DOHH2 (cell line): ENCODE measurements at regions not wholly inside any gene's neighbourhood (a gene's known extent, or its start where the extent isn't known, plus 50 kb on each side); places are given as distances from the start of the nearest gene placed in this dataset.

ENCODE experiments used
- H3F3A ChIP-seq: fragments of 200-600 bp; sonication (generic), shearing (Covaris generic); 2 replicates; pipeline ENCODE4 v1.6.0; 2016; ENCODE audit warnings: antibody characterized with exemption, mild to moderate bottlenecking; ENCODE audit not compliant: control insufficient read depth, insufficient read depth
- H3K27ac ChIP-seq: fragments of 200-600 bp; sonication (generic); 2 replicates; pipeline ENCODE4 v1.5.1; 2014; ENCODE audit warnings: low read depth, mild to moderate bottlenecking, low read length, moderate library complexity
- H3K27me3 ChIP-seq: fragments of 200-600 bp; sonication (generic); 2 replicates; pipeline ENCODE4 v1.6.1; 2014; ENCODE audit warnings: mild to moderate bottlenecking, low read length, mixed read lengths; ENCODE audit not compliant: control insufficient read depth
- H3K36me3 ChIP-seq: fragments of 200-600 bp; sonication (generic); 2 replicates; pipeline ENCODE4 v1.6.1; 2014; ENCODE audit warnings: mild to moderate bottlenecking, low read length, moderate library complexity, mixed read lengths; ENCODE audit not compliant: control insufficient read depth
- H3K4me1 ChIP-seq: fragments of 200-600 bp; sonication (generic); 2 replicates; pipeline ENCODE4 v1.6.1; 2014; ENCODE audit warnings: mild to moderate bottlenecking, low read length, mixed read lengths; ENCODE audit not compliant: control insufficient read depth
- H3K4me2 ChIP-seq: fragments of 200-600 bp; sonication (generic); 2 replicates; pipeline ENCODE4 v1.6.0; 2014; ENCODE audit warnings: mild to moderate bottlenecking, low read length, moderate library complexity
- H3K4me3 ChIP-seq: fragments of 200-600 bp; sonication (generic); 2 replicates; pipeline ENCODE4 v1.5.1; 2014; ENCODE audit warnings: mild to moderate bottlenecking, low read length, mixed read lengths
- H3K79me2 ChIP-seq: fragments of 200-600 bp; sonication (generic); 2 replicates; pipeline ENCODE4 v1.6.1; 2014; ENCODE audit warnings: mild to moderate bottlenecking, low read length, mixed read lengths; ENCODE audit not compliant: control insufficient read depth
- H3K9me2 ChIP-seq: fragments of 200-600 bp; sonication (generic); replicated peaks from 2 replicates; pipeline ENCODE4 v1.6.1; 2014; ENCODE audit warnings: mild to moderate bottlenecking, low read length, mixed read lengths; ENCODE audit not compliant: control insufficient read depth
- H3K9me3 ChIP-seq: fragments of 200-600 bp; sonication (generic); 2 replicates; pipeline ENCODE4 v1.6.1; 2014; ENCODE audit warnings: antibody characterized with exemption, low read length, mixed read lengths; ENCODE audit not compliant: control insufficient read depth, insufficient read depth
- H4K20me1 ChIP-seq: fragments of 200-600 bp; sonication (generic); 2 replicates; pipeline ENCODE4 v1.6.0; 2014; ENCODE audit warnings: low read depth, mild to moderate bottlenecking, antibody characterized with exemption, low read length, moderate library complexity; ENCODE audit not compliant: control insufficient read depth, insufficient read depth
- EZH2phosphoT487 ChIP-seq: fragments of 200-600 bp; sonication (generic); IDR thresholded peaks from 2 replicates; pipeline ENCODE4 v1.6.1; 2017; ENCODE audit warnings: borderline replicate concordance, mild to moderate bottlenecking, antibody characterized with exemption, low read length, moderate library complexity, mixed read lengths
- TF ChIP-seq, protein P1 (sequence below): fragments of 200-600 bp; sonication (generic); IDR thresholded peaks from one replicate; pipeline ENCODE4 v1.5.1; 2014; ENCODE audit warnings: antibody characterized with exemption, mild to moderate bottlenecking, low read depth, low read length; ENCODE audit not compliant: poor library complexity, severe bottlenecking

DNA sequence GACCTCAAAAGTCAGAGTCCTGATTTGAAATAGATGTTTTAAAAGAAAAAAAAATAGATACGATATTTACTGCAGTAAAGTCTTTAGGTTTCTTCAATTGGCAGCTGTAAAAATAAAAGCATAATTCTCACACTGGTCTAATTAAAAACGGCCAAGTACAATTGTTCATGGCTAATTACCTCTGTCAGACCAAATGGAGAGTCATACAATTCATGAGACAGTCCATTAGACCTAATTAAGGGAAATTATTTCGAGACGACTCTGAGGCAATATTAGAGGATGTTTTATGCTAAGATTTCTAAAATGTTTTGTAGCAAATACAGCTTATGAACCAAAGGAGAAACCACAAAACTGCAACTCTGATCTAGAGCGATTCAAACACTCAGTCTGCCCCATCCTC, 131.3 kb downstream of the PHLDA1 start:
- Histone ChIP-seq H3F3A (no peaks in the 10 kb centered on the region), H3K4me1 (no peaks in the 10 kb centered on the region), H3K36me3 (no peaks in the 10 kb centered on the region), H3K27ac (no peak overlapping the region), H3K79me2 (no peaks in the 10 kb centered on the region), H4K20me1 (no peaks in the 10 kb centered on the region), H3K4me3 (no peak overlapping the region), H3K4me2 (no peak overlapping the region), H3K27me3 (no peaks in the 10 kb centered on the region; the same call in 1 of the 2 replicates), H3K9me2 (no peaks in the 10 kb centered on the region), H3K9me3 (no peaks in the 10 kb centered on the region)
- TF ChIP-seq EZH2phosphoT487, result no peak
- TF ChIP-seq, protein P1, sequence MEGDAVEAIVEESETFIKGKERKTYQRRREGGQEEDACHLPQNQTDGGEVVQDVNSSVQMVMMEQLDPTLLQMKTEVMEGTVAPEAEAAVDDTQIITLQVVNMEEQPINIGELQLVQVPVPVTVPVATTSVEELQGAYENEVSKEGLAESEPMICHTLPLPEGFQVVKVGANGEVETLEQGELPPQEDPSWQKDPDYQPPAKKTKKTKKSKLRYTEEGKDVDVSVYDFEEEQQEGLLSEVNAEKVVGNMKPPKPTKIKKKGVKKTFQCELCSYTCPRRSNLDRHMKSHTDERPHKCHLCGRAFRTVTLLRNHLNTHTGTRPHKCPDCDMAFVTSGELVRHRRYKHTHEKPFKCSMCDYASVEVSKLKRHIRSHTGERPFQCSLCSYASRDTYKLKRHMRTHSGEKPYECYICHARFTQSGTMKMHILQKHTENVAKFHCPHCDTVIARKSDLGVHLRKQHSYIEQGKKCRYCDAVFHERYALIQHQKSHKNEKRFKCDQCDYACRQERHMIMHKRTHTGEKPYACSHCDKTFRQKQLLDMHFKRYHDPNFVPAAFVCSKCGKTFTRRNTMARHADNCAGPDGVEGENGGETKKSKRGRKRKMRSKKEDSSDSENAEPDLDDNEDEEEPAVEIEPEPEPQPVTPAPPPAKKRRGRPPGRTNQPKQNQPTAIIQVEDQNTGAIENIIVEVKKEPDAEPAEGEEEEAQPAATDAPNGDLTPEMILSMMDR, result no peak

DNA sequence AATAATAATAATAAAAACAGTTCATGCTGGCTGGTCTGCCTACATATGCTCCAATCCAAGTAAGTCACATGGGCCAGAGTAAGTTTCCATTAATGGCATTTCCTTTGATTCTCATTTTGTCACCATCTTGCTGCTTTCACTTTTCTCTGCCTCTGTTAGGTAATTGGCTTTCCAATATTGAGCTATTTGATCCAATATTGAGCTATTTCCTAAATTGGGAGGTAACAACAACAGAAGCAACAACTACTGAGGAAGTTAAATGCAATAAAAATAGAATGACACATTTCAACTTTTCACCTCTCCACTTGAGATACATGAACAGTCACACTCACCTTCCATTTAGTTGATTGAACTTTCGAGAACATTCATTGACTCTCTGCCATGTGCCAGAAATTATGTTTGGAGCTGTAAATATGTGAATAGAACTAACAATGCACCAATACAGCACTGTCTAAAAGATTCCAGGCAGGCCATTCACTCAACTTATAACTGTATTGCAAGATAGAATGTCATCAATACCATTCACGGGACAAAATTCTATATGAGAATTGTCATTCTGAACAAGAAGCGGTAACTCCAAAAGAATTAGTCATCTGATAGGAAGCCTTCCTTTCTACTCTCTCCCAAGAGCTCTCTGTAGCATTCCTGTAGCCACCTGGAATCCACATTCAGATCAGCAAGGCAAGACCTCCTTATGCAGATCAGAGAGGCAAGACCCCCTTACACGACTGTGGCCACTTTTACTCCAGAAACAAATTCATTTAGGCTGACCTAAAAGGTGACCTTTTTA, 136.4 kb downstream of the PHLDA1 start:
- no peaks in the 10 kb centered on the region for H4K20me1 ChIP-seq
- H3F3A ChIP-seq, result no peaks in the 10 kb centered on the region
- TF ChIP-seq EZH2phosphoT487, result no peak
- TF ChIP-seq, protein P1, result no peak
- H3K4me3 ChIP-seq, result no peak overlapping the region
- H3K27ac ChIP-seq, result no peak overlapping the region
- H3K9me3 ChIP-seq, result no peaks in the 10 kb centered on the region
- H3K36me3 ChIP-seq, result no peaks in the 10 kb centered on the region
- no peak overlapping the region for H3K4me2 ChIP-seq
- no peaks in the 10 kb centered on the region for H3K79me2 ChIP-seq
- H3K27me3 ChIP-seq, result no peaks in the 10 kb centered on the region; the same call in 1 of the 2 replicates
- H3K9me2 ChIP-seq, result no peaks in the 10 kb centered on the region
- H3K4me1 ChIP-seq, result no peaks in the 10 kb centered on the region

DNA sequence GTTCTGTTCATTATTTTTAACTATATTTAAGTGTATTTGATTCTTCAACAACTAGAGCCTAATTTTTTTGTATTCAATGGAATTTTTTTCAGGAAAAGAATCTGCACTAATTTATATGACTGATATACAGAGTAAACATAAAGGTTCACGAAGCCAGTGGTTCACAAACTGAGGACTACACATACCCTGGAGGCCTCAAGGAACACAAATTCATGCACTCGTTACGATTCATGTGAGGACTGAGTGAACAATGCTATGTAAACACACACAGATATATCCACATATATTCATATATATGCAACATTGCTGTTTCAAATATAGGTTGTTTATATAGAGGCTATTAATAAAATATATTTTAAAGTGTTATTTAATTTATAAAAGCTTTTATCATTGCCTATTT, 137.8 kb downstream of the PHLDA1 start:
- H3K36me3 ChIP-seq, result no peaks in the 10 kb centered on the region
- H3K4me1 ChIP-seq, result no peaks in the 10 kb centered on the region
- H3K4me2 ChIP-seq, result no peak overlapping the region
- peaks cover 6% of the 10 kb centered on the region for H3K27me3 ChIP-seq
- H3K9me3 ChIP-seq, result no peaks in the 10 kb centered on the region
- H3K79me2 ChIP-seq, result no peaks in the 10 kb centered on the region
- H3K4me3 ChIP-seq, result no peak overlapping the region
- no peak for TF ChIP-seq EZH2phosphoT487
- TF ChIP-seq, protein P1, result no peak
- H4K20me1 ChIP-seq, result no peaks in the 10 kb centered on the region
- no peaks in the 10 kb centered on the region for H3F3A ChIP-seq
- no peak overlapping the region for H3K27ac ChIP-seq
- no peaks in the 10 kb centered on the region for H3K9me2 ChIP-seq
